Neutrophil (primary cell): ENCODE measurements at regions not wholly inside any gene's neighbourhood (a gene's known extent, or its start where the extent isn't known, plus 50 kb on each side); places are given as distances from the start of the nearest gene placed in this dataset.

Experiments used
- H3K27ac ChIP-seq: fragments of 200-600 bp; sonication (generic); 2 replicates; pipeline ENCODE4 v1.5.1; 2016; ENCODE audit warnings: mild to moderate bottlenecking, moderate library complexity
- H3K27me3 ChIP-seq: fragments of 200-600 bp; sonication (generic); 2 replicates; pipeline ENCODE4 v1.6.0; 2016; ENCODE audit warnings: mild to moderate bottlenecking
- H3K36me3 ChIP-seq: fragments of 200-600 bp; sonication (generic); 2 replicates; pipeline ENCODE4 v1.5.1; 2017
- H3K4me1 ChIP-seq, 2 experiments: fragments of 200-600 bp in 1 of 2; sonication (generic) in 1 of 2; 1 replicate in 1 of 2; 2 replicates in 1 of 2; pipeline versions ENCODE4 v1.5.1 to v1.6.1; 2013 to 2016; ENCODE audit warnings: low read depth in 1 of 2, low read length in 1 of 2, mild to moderate bottlenecking in 1 of 2, moderate library complexity in 1 of 2; ENCODE audit not compliant: control insufficient read depth in 1 of 2, insufficient read depth in 1 of 2
- H3K4me3 ChIP-seq, 2 experiments: fragments of 200-600 bp in 1 of 2; sonication (generic) in 1 of 2; 1 replicate in 1 of 2; 2 replicates in 1 of 2; pipeline ENCODE4 v1.5.1; 2013 to 2016; ENCODE audit warnings: low read depth in 1 of 2, low read length in 1 of 2, mild to moderate bottlenecking in 1 of 2, moderate library complexity in 1 of 2
- H3K9me3 ChIP-seq: fragments of 200-600 bp; sonication (generic); 2 replicates; pipeline ENCODE4 v1.5.1; 2016
- CTCF ChIP-seq: fragments of 200-600 bp; sonication (generic); IDR thresholded peaks from 2 replicates; pipeline ENCODE4 v1.5.1; 2016; ENCODE audit warnings: antibody characterized with exemption

- no peak for TF ChIP-seq CTCF
- no peaks in the 10 kb centered on the region for H3K9me3 ChIP-seq
- no peak overlapping the region for H3K27ac ChIP-seq
- H3K27me3 ChIP-seq, result peaks cover 3% of the 10 kb centered on the region
- H3K4me1 ChIP-seq, result no peaks in the 10 kb centered on the region
- H3K36me3 ChIP-seq, result no peaks in the 10 kb centered on the region
- H3K4me3 ChIP-seq, result no peak overlapping the region
Observed at GRCh38 chr2:45284621-45284995, 275.4 kb upstream of the SIX2 start.

DNA sequence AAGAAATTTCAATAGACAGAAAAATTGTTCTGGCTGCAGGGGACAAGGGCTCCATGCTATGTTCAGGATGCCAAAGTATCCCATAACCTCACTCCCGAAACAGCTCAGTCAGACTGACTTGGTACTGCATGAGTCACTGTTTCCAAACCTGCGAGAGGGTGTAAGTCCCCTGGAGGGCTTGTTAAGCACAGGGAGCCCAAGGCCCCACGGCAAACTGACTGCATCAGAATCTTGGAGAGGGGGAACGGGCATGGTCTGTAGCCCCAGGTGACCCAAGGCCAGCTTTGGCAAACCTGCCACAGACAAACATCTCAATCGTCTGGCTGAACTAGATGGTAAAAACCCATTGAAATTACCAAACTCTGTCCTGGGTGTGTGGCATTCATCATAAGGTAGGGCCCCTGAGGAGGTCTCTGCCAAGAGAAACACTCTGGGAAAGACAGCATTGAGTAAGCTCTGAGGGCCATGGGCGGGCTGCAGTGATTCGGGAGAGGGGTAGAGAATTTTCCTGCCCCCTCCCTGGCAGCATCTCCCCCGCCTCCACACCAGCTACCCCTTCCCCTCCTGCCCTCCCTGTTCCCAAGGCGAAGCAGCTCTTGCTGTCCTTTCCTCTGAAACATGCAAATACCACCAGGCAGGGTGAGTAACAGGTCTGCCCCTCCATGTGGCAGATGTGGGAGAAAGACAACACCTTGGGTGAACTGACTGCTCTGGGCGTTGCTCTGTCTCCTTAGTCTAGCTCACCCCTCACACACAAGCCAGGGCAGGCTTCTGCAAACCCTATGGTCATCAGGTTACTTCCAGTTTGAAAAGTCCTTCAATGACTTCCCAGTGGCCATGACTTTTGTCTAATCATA is 274.7 kb upstream of the SIX2 start:
- Histone ChIP-seq H3K36me3 (no peaks in the 10 kb centered on the region), H3K27ac (no peak overlapping the region), H3K4me1 (no peaks in the 10 kb centered on the region), H3K27me3 (peaks cover 3% of the 10 kb centered on the region), H3K4me3 (no peak overlapping the region), H3K9me3 (no peaks in the 10 kb centered on the region)
- no peak for TF ChIP-seq CTCF

GRCh38 chr2:45282646-45283045 is 273.4 kb upstream of the SIX2 start:
- Histone ChIP-seq H3K36me3 (no peaks in the 10 kb centered on the region), H3K27ac (no peak overlapping the region), H3K4me1 (no peaks in the 10 kb centered on the region), H3K4me3 (no peak overlapping the region), H3K27me3 (peaks cover under 1% of the 10 kb centered on the region), H3K9me3 (no peaks in the 10 kb centered on the region)
- no peak for TF ChIP-seq CTCF

DNA sequence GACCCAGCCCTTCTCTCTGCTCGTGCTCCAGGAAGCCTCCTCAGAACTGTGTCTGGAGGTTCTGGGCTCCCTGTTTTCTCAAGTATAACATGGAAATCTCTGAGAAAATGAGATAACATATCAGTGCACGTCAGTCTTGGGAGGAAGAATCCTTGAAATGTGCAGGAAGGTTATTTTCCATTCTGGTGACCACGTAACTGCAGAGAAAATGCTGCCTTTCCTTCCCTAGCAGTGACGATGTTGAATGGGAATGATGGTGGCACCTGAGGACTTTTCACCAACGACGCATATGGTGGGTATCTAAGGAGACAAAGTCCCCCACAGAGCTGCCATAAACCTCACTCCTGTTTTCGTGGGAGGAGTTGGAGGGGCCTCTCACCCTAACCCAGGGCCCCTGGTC is 272.1 kb upstream of the SIX2 start:
- Histone ChIP-seq H3K27ac (no peak overlapping the region), H3K4me1 (no peaks in the 10 kb centered on the region), H3K36me3 (no peaks in the 10 kb centered on the region), H3K9me3 (no peaks in the 10 kb centered on the region), H3K27me3 (no peaks in the 10 kb centered on the region), H3K4me3 (no peak overlapping the region)
- TF ChIP-seq CTCF, result no peak

- H3K36me3 ChIP-seq, result no peaks in the 10 kb centered on the region
- no peaks in the 10 kb centered on the region for H3K9me3 ChIP-seq
- TF ChIP-seq CTCF, result no peak
- no peak overlapping the region for H3K27ac ChIP-seq
- H3K27me3 ChIP-seq, result no peaks in the 10 kb centered on the region
- no peaks in the 10 kb centered on the region for H3K4me1 ChIP-seq
- H3K4me3 ChIP-seq, result no peak overlapping the region
Observed at GRCh38 chr2:45280794-45281193, 271.5 kb upstream of the SIX2 start.
